ENCODE measurements at regions not wholly inside any gene's neighbourhood (a gene's known extent, or its start where the extent isn't known, plus 50 kb on each side); places are given as distances from the start of the nearest gene placed in this dataset.
A peak's percentile ranks its signal among the peaks of the same experiment; 100 is the strongest.

DNA sequence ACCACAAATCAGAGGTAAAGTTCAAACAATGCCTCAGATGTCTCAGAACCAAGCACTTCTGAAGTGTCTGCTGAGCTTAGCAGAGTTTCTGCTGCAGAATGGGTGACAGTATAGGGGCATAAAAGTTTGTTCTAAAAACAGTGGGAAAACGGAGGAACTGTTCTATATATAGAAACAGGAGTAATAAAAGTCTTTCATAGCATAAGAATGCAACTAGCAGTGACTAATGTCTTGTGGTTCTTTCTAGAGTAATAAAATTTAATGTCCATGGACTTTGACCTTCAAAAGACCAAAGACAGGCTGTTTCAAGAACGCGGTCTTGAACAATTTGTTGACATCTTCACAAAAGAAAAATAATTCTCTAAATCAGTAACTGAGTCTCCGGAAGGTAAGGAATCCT is 107.5 kb upstream of the FAR2 start:
- DNase-seq (ENCODE audit: low read depth in 2 of 2): peak; percentile 41 to 52

DNA sequence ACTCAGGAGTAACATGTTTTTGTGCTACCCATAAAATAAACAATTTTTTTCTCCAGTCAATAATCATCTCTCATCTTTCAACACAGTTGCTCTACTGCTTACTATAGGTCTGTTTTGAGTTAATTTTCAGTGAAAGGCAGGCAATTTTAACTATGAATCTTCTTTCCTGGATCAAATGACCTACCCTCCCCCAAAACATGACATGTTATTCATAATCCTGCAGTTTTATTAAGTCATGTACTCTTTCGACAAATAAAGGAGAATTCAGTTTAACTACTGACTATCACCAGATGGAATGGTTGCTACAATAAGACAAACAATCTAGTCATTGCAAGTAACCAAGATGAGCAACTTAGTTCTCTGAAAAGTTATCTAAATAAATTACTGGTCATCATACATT is 106.0 kb upstream of the FAR2 start:
- peak; percentile 71 to 79 for DNase-seq (ENCODE audit: low read depth in 2 of 2)

DNA sequence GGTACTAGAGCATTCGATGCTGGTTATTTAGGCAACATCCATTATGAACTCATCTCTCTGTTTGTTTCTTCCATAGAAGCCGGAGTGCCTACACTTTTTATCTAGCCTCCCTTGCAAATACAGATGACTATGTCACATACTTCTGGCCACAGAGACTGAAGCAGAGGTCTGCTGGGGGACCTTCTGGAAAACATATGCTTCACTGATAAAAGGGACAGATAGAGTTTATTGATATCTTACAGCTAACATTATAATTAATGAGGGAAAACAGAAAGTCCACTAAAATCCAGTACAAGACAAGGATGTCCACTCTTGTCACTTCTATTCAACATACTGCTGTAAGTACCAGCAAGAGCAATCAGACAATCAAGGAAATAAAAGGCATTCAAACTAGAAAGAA is 104.3 kb upstream of the FAR2 start:
- no peak for DNase-seq (ENCODE audit: low read depth in 2 of 2)

DNA sequence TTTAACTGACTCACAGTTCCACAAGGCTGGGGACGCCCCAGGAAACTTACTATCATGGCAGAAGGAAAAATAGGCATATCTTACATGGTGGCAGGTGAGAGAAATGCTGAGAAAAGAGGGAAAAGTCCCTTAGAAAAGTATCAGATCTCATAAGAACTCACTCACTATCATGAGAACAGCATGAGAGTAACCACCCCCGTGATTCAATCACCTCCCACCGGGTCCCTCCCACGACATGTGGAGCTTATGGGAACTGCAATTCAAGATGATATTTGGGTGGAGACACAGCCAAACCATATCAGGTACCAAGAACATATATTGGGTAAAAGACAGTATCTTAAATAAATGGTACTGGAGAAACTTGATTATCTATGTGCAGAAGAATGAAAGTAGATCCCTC is 100.3 kb upstream of the FAR2 start:
- DNase-seq (ENCODE audit: low read depth in 2 of 2): no peak

DNA sequence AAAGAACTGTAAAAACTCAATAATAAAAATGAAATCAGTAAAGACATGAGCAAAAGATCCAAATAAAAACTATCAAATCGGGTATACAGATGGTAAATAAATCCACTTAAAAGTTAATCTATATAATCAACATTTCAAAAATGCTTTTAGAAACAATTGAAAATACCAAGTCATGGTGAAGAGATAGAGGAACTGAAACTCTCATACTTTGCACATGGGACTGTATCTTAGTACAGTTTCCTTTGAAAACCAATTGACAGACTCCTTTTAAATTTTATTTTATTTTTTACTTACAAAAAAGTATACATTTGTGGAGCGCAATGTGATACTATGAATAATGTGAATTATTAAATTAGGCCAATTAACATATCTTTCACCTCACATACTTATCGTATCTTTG is 98.6 kb upstream of the FAR2 start:
- no peak for DNase-seq (ENCODE audit: low read depth in 2 of 2)

DNA sequence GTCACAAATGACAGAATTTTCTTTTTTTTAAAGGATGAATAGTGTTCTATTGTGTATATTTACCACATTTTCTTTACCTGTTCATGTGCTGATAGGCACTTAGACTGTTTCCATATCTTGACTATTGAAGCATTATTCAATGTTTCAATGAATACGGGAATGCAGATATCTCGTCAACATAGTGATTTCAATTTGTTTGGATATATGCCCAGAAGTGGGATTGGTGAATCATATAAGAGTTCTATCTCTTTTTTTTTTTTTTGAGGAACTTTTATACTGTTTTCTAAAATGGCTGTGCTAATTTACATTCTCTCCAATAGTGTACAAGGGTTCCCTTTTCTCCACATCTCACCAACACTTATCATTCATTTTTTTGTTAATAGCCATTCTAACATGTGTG is 97.9 kb upstream of the FAR2 start:
- no peak for DNase-seq (ENCODE audit: low read depth in 2 of 2)

DNA sequence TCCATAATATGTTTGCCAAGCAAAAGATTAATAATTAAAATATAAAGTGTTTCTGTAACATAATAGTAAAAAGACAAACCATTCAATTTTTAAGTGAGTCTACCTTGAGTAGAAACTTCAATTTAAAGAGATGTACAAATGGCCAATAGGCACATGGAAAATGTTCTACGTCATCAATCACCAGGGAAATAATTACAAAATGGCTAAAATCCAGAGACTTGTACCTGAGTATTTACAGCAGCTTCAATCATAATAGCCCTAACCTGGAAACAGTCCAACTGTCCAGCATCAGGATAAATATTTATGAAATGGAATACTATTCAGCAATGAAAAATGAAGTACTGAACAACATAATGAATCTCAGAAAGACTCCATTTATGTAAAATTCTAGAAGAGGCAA is 95.5 kb upstream of the FAR2 start:
- no peak for DNase-seq (ENCODE audit: low read depth in 2 of 2)

DNA sequence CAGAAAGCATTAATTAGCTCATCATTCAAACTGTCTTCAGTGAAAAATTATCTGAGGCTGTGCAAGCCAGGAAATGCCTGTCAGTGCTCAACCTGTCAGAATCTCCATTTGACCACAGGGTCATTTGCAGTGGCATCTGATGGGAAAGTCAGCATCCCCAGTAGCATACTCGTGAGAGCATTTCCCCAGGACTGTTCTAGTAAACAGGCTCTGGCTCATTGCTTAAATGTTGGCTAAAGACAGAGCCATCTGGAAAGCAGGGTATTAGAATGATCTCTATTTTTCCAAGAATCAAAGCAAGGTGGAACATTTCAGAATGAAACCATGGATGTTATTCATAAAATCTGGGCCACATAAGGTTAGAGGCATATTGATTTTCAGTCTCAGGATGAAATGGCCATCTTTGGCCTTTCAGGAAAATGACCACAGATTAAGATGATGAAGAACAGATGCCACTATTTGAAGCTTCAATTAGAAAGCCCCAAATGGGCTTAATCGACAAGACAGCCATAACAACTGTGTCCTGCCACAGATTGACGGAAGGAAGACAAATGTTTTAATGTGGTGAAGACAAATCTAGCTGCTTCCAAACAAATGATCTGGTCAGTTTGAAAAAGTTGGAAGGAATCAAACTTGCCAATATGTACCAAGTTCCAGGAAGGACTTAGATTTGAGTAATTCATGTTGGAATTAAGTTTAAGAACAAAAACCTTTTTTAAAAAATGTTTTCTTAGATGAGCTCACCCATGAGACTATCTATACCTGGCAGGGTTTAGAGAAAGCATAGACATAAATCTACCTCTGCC is 94.0 kb upstream of the FAR2 start:
- no peak for DNase-seq (ENCODE audit: low read depth in 2 of 2)

DNA sequence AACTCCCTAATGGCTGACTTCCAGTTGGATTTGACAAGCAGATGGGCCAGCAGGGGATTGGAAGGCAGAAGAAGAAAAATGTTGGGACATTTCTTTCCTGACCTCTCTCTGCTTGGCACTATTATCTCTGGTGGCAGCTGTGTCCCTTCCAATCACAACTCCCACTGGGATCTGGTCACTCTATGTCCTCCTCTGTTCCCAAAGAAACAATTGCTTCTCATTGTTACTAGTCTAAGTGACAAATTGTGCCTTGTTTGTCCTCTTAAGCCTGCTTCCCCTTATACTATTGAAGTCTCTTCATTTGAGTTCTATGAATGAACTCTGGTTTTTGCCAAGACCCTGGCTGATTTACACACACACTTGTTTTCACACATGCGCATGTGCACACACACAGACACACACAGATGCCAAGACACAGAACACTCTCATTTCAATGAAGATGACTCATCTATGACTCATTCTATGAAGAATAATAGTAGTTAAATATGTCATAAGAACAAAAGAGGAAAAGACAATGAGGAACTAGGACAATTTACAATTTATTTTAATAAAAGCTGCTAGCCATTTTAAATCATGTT is 83.0 kb upstream of the FAR2 start:
- DNase-seq (ENCODE audit: low read depth in 2 of 2): peak in 1 of 2 experiments; percentile 47

DNA sequence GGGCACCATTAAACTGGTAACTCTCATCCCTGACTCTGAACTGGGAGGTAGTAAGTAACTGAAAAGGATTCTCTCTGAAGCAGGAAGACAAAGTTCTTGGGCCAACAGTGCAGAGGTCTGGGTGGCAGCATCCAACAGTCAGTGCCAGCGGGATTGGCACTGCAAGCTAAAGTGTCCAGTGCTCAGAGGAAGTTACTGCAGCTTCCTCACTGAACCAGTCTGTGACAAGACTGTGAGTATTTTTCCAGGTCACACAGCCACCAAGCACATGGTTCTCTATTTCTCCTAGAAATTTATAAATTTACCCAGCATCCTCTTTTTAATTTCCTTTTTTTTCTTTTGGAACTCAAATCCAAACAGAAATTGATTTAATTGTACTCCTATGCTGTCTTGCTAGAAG is 81.6 kb upstream of the FAR2 start:
- DNase-seq (ENCODE audit: low read depth in 2 of 2): no peak

DNA sequence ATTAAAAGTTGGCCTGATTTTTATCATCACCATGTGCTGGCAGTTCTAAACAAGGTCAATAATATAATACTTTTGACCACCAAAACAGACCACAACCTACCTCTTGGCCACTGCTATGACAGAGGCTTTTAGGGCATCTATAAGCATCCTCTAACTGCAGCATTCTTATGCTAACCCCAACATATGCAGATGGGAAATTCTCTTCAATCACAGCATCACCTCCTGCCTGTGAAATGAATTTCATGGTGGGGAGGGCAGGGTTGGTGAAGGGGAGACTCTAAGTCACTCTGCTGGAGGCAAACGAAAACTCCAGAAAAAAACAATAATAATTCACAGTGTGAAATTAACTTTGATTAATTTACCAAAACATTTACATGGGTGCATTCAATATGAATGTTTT is 78.8 kb upstream of the FAR2 start:
- DNase-seq (ENCODE audit: low read depth in 2 of 2): no peak

DNA sequence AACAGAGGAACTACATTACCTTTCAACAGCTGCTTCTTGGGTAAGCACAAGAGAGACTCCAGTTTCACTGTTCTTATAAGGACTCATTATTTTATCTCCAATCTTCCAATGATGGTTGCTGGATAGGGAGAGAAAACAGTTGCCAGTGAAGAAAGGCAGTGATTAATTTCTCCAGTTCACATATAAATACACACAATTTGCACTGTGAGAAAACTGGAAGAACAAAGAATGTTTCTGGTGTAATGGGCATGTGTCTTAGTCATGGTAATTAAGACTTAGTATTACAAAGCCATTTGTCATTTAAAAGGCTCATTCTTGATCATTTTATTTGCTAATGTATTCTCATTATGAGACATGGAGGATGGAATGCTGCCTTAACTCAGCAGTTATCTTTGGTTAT is 78.0 kb upstream of the FAR2 start:
- DNase-seq (ENCODE audit: low read depth in 2 of 2): no peak

DNA sequence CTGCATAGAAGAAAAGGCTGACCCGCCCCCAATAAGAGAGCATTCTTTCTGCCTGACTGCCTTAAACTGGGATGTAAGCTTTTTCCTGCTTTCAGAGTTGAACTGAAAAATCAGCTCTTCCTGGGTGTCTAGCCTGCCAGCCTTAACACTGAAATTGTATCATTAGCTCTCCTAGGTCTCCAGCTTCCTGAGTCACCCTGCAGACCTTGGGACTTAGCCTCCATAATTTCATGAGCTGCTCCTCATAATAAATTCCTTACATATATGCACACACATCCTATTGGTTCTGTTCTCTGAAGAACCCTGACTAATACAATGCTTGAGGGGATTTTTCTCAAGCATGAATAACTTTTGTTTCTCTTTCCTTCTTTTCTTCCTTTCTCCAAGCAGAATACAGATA is 76.4 kb upstream of the FAR2 start:
- DNase-seq (ENCODE audit: low read depth in 2 of 2): no peak

DNA sequence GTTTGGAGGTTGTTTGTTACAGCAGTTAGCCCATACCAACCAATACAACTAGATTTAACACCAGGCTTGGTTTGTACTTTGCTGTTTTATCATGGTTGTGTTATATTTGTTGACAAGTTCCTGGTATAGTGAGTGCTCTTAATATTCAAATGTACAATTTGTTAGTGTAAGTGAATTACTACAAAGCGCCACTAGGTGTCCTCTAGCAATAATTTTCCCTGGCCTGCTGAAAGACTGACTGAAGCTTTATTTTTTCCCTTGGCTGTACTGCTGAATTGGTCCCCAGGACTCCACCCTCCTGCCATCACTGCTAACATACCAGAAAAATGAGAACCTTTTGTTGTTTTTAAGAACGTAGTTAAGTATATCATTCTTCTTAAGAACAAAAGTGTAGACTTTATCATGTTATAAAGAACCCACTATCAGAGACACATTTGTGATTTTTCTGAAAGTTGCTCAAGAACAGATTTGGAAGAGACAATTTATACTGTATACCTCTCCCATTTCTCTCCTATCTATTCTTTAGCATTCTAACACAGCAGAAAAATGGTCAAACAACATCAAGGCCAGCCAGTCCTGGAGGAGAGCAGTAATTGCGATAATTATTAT is 75.3 kb upstream of the FAR2 start:
- no peak for DNase-seq (ENCODE audit: low read depth in 2 of 2)

DNA sequence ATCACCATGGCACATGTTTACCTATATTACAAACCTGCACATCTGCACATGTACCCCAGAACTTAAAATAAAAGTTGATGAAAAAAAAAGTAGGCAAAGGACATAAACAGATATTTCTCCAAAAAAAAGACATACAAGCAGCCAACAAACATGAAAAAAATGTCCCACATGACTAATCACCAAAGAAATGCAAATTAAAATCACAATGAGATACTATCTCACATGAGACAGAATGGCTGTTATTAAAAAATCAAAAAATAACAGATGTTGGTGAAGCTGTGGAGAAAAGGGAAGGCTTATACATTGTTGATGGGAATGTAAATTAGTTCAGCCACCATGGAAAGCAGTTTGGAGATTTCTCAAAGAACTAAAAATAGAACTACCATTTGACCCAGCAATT is 68.0 kb upstream of the FAR2 start:
- no peak for DNase-seq (ENCODE audit: low read depth in 2 of 2)

DNA sequence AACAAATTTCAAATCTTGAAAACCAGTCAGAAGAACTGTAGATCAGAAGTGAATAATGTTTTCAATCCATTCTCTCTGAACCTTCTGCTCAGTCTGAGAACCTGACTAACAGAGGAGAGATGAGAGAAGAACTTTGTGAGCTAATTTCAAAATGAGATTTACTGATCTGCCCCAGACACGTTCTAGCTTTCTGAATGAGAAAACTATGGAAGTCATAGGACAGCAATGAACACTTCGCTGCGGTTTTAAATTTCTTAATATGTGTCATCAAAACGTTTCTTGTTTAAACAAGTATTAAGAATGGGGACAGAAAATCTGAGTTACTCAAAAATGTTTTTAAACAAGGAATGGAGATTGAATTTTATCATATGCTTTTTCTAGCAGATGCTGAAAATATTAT is 66.6 kb upstream of the FAR2 start:
- no peak for DNase-seq (ENCODE audit: low read depth in 2 of 2)

DNA sequence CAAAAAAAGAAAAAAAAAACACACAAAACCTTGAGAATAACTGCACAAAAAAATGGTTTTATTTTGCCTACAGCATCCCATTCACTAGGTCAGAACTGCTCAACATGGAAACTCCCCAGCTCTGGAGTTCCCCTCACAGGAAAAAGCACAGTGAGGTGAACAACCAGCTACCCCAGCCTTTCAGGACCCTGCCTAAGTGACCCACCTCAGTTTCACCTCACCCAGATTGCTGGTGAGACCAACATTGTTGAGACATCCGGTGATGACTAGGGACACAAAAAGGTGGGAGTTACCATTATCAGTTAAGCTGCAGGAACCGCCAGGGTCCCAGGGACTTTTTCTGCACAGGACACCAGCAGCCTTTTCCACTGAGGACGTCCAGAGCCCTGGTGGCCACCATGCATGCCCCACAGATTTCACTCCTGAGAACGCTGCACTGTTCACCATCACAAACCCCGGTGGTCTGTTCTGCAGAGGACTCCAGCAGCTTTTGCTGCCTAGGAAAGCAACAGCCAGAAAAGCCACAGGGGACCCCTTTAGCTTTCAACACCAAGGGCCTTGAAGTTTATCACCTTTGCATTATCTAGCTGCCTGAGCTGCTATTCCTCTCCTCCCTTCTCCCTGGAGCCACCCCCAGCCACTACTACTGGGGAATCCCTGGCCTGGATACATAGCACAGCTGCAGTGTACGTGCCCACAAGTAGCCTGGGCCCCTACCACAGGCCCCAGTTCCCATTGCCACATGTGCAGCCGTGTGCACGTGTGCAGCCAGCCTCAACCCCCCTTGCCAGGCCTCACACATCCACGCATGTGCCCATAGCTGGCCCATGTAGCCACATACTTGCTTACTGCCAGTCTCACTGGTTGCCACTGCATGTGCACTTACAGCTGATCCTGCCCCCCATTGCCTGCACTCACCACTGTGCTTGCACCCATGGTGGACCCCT is 62.5 kb upstream of the FAR2 start:
- no peak for DNase-seq (ENCODE audit: low read depth in 2 of 2)

DNA sequence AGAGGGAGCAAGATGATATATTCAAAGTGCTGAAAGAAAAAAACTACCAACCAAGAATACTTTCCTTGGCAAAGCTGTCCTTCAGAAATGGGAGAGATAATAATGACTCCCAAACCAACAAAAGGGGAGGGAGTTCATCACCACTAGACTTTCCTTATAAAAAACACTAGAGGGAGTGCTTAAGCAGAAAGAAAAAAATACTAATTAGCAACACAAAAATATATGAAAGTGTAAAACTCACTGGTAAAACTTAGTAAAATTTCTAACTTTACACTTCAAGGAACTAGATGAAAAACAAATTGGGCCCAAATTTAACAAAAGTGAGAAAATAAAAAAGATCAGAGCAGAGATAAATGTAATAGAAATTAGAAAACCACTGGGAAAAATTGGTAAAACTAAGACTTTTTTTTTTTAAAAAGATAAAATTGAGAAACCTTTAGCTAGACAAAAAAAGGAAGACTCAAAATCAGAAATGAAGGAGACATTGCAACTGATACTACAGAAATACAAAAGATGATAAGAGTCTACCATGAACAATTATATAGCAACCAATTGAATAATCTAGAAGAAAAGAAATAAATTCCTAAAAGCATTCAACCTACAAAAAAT is 60.4 kb upstream of the FAR2 start:
- DNase-seq (ENCODE audit: low read depth in 2 of 2): no peak

Measured in fibroblast of skin of left biceps (primary cell).